BLaER1 (cell line): ENCODE measurements at regions not wholly inside any gene's neighbourhood (a gene's known extent, or its start where the extent isn't known, plus 50 kb on each side); places are given as distances from the start of the nearest gene placed in this dataset.

Source experiments
- H3K27ac ChIP-seq: shearing (Covaris generic); formaldehyde crosslinking; 2 replicates; pipeline ENCODE4 v1.8.1; 2022
- H3K27me3 ChIP-seq: shearing (Covaris generic); formaldehyde crosslinking; 2 replicates; pipeline ENCODE4 v1.8.1; 2022
- H3K36me3 ChIP-seq: shearing (Covaris generic); formaldehyde crosslinking; 2 replicates; pipeline ENCODE4 v1.8.1; 2022
- H3K4me1 ChIP-seq: shearing (Covaris generic); formaldehyde crosslinking; 2 replicates; pipeline ENCODE4 v1.8.1; 2022
- H3K4me2 ChIP-seq: shearing (Covaris generic); formaldehyde crosslinking; 2 replicates; pipeline ENCODE4 v1.8.1; 2022
- H3K4me3 ChIP-seq: shearing (Covaris generic); formaldehyde crosslinking; 2 replicates; pipeline ENCODE4 v1.8.1; 2022
- H3K9ac ChIP-seq: shearing (Covaris generic); formaldehyde crosslinking; 2 replicates; pipeline ENCODE4 v1.8.1; 2022
- H3K9me3 ChIP-seq: shearing (Covaris generic); formaldehyde crosslinking; 2 replicates; pipeline ENCODE4 v1.8.1; 2022
- H4K20me1 ChIP-seq: shearing (Covaris generic); formaldehyde crosslinking; 2 replicates; pipeline ENCODE4 v1.8.1; 2022
- Cebpa-rat ChIP-seq: shearing (Covaris generic); IDR thresholded peaks from 2 replicates; pipeline ENCODE4 v1.8.1; 2022

GRCh38 chr11:80782135-80782885, 1341.5 kb upstream of the TENM4 start:
- Histone ChIP-seq H3K9me3 (no peaks in the 10 kb centered on the region), H3K27me3 (no peaks in the 10 kb centered on the region), H4K20me1 (no peaks in the 10 kb centered on the region), H3K4me3 (no peak overlapping the region), H3K4me2 (no peak overlapping the region), H3K9ac (no peak overlapping the region), H3K36me3 (no peaks in the 10 kb centered on the region), H3K27ac (no peak overlapping the region), H3K4me1 (no peaks in the 10 kb centered on the region)
- no peak for TF ChIP-seq Cebpa-rat

DNA sequence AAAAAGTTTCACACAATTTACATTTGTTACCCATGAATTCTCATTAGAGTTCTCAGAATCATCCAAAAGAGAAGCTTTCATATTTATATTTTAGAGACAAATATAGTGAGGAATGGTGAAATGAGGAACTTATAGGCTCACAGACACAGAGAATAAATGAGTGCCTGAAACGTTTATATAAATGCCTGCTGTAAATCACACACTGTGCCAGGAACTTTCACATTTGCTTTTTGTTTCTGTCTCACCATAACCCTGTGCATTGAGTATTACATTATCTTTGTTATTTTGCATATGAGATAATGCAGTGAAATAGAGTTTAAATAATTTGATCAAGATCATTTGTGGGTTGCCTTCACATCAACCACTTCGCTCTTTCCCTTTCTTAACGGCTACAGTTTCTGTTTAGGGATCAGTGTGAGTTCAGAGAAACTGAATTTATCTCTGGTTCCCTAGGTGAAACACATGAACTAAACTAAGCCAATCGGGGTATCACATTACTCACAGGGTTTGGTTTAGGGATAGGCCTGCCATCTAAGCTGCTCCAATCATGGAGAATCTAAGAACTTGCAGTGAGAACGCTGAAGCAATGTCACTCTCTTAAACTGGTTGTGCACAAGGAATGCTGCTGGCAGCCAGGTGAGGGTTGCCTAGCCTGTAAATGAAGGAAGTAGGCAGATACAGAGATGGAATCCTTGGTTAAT, 1339.2 kb upstream of the TENM4 start:
- H3K27me3 ChIP-seq, result no peaks in the 10 kb centered on the region
- H3K4me3 ChIP-seq, result no peak overlapping the region
- no peak for TF ChIP-seq Cebpa-rat
- no peak overlapping the region for H3K4me2 ChIP-seq
- H3K36me3 ChIP-seq, result no peaks in the 10 kb centered on the region
- no peaks in the 10 kb centered on the region for H3K9me3 ChIP-seq
- H3K4me1 ChIP-seq, result no peaks in the 10 kb centered on the region
- no peaks in the 10 kb centered on the region for H4K20me1 ChIP-seq
- no peak overlapping the region for H3K27ac ChIP-seq
- H3K9ac ChIP-seq, result no peak overlapping the region

DNA sequence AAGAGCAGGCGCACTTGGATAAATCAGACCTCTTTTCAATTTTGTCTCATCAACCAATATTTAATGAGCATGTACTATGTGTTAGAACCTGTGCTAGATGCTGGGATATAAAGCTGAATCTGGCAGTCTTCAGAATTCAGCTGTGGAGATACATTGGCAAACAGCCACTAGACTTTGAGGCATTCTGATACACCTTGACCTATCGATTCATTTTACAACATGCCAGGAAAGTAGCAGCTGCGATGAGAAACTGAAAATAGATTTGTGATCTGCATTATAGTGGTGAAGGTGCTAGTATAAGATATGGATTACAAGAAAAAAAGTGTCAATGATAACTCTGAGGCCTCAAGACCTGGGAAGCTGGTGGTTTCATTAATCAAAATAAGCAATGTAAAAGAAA, 1338.1 kb upstream of the TENM4 start:
- no peak overlapping the region for H3K4me2 ChIP-seq
- no peak overlapping the region for H3K27ac ChIP-seq
- no peak overlapping the region for H3K4me3 ChIP-seq
- TF ChIP-seq Cebpa-rat, result no peak
- no peaks in the 10 kb centered on the region for H3K4me1 ChIP-seq
- no peaks in the 10 kb centered on the region for H3K27me3 ChIP-seq
- H3K9ac ChIP-seq, result no peak overlapping the region
- no peaks in the 10 kb centered on the region for H4K20me1 ChIP-seq
- no peaks in the 10 kb centered on the region for H3K9me3 ChIP-seq
- no peaks in the 10 kb centered on the region for H3K36me3 ChIP-seq

DNA sequence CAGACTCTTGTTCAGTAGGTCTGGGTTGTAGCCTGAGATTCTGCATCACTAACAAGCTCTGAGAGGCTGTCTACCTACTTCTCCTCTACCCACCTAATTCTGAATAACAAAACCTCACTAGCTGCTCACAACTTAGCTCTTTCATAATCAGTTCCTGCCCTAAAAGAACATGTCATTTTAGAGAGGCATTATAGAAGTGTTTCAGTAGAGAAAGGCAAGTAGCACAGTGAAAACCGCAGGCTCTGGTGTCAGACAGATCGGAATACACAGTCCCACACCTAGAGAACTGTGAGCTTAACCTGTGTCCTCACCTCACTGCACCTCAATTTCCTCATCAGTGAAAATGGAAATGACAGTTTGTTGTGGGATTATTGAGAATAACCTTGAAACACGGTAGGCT, 1337.6 kb upstream of the TENM4 start:
- H3K36me3 ChIP-seq, result no peaks in the 10 kb centered on the region
- no peaks in the 10 kb centered on the region for H3K9me3 ChIP-seq
- H3K9ac ChIP-seq, result no peak overlapping the region
- no peak for TF ChIP-seq Cebpa-rat
- no peaks in the 10 kb centered on the region for H3K4me1 ChIP-seq
- H4K20me1 ChIP-seq, result no peaks in the 10 kb centered on the region
- H3K4me3 ChIP-seq, result no peak overlapping the region
- no peaks in the 10 kb centered on the region for H3K27me3 ChIP-seq
- H3K4me2 ChIP-seq, result no peak overlapping the region
- H3K27ac ChIP-seq, result no peak overlapping the region

DNA sequence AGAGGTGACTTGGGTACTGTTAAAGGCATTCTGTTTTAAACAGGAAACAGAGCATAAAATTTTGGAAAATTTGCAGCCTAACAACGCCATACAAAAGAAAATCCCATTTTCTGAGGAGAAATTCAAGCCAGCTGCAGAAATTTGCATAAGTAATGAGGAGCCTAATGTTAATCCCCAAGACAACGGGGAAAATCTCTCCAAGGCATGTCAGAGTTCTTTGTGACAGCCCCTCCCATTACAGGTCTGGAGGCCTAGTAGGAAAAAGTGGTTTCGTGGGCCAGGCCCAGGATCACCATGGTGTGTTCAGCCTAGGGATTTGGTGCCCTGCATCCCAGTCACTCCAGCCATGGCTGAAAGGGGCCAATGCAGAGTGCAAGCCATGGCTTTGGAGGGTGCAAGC, 1333.1 kb upstream of the TENM4 start:
- H3K27ac ChIP-seq, result no peak overlapping the region
- no peak overlapping the region for H3K4me3 ChIP-seq
- no peaks in the 10 kb centered on the region for H4K20me1 ChIP-seq
- H3K4me2 ChIP-seq, result no peak overlapping the region
- H3K36me3 ChIP-seq, result no peaks in the 10 kb centered on the region
- H3K9me3 ChIP-seq, result no peaks in the 10 kb centered on the region
- H3K27me3 ChIP-seq, result no peaks in the 10 kb centered on the region
- H3K9ac ChIP-seq, result no peak overlapping the region
- H3K4me1 ChIP-seq, result no peaks in the 10 kb centered on the region
- no peak for TF ChIP-seq Cebpa-rat

DNA sequence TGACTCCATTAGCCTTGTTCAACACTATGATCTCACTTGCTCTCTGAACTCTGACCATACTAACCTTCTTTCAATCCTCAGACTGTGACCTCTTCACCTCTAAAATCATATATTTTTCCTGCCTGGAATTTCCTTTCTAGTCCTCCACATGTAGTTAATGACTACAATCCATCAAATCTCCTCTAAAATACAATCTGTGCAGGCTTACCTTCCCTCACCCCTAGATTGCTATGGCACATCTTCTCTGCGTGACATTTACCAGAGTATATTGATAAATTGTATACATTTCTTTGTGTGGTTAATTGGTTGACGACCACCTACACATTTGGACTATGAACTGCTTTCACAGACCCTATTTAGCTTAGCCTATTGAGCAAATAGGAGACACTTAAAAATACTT, 1330.2 kb upstream of the TENM4 start:
- no peaks in the 10 kb centered on the region for H4K20me1 ChIP-seq
- no peak overlapping the region for H3K4me2 ChIP-seq
- no peak overlapping the region for H3K27ac ChIP-seq
- TF ChIP-seq Cebpa-rat, result no peak
- no peaks in the 10 kb centered on the region for H3K36me3 ChIP-seq
- no peaks in the 10 kb centered on the region for H3K9me3 ChIP-seq
- no peaks in the 10 kb centered on the region for H3K27me3 ChIP-seq
- H3K4me1 ChIP-seq, result no peaks in the 10 kb centered on the region
- no peak overlapping the region for H3K4me3 ChIP-seq
- H3K9ac ChIP-seq, result no peak overlapping the region

- no peak overlapping the region for H3K4me3 ChIP-seq
- no peak overlapping the region for H3K4me2 ChIP-seq
- H3K9ac ChIP-seq, result no peak overlapping the region
- H4K20me1 ChIP-seq, result no peaks in the 10 kb centered on the region
- H3K36me3 ChIP-seq, result no peaks in the 10 kb centered on the region
- no peak overlapping the region for H3K27ac ChIP-seq
- no peaks in the 10 kb centered on the region for H3K9me3 ChIP-seq
- no peaks in the 10 kb centered on the region for H3K27me3 ChIP-seq
- no peak for TF ChIP-seq Cebpa-rat
- H3K4me1 ChIP-seq, result no peaks in the 10 kb centered on the region
These were observed 1318.0 kb upstream of the TENM4 start for GRCh38 chr11:80758787-80759186.

GRCh38 chr11:80748207-80748925, 1307.5 kb upstream of the TENM4 start:
- Histone ChIP-seq H3K27ac (no peak overlapping the region), H3K9ac (no peak overlapping the region), H3K4me2 (no peak overlapping the region), H3K36me3 (no peaks in the 10 kb centered on the region), H4K20me1 (no peaks in the 10 kb centered on the region), H3K9me3 (peaks cover 3% of the 10 kb centered on the region), H3K4me1 (peaks cover 10% of the 10 kb centered on the region), H3K27me3 (no peaks in the 10 kb centered on the region), H3K4me3 (no peak overlapping the region)
- no peak for TF ChIP-seq Cebpa-rat

DNA sequence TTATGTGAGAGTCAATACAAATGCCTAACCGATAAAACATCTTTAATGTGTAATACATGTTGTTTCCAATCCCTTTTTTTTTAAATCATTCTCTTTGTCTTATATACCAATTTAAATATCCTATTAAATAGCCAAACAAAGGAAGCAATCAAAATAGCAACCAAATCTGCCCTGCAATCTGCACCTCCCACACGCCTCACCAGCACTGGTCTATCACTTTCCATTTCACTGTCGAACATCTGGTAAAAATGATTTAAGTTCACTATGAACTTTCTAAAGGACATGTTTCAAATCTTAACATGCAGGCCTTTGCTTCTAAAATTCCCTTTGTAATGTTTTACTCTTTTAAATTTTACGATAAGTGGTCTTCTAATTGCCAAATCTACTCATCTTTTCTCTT, 1305.5 kb upstream of the TENM4 start:
- no peak overlapping the region for H3K9ac ChIP-seq
- no peak for TF ChIP-seq Cebpa-rat
- H3K4me3 ChIP-seq, result no peak overlapping the region
- H3K36me3 ChIP-seq, result no peaks in the 10 kb centered on the region
- no peak overlapping the region for H3K4me2 ChIP-seq
- H3K27ac ChIP-seq, result no peak overlapping the region
- H3K9me3 ChIP-seq, result peaks cover 11% of the 10 kb centered on the region
- H3K27me3 ChIP-seq, result no peaks in the 10 kb centered on the region
- H3K4me1 ChIP-seq, result peaks cover 6% of the 10 kb centered on the region
- no peaks in the 10 kb centered on the region for H4K20me1 ChIP-seq

DNA sequence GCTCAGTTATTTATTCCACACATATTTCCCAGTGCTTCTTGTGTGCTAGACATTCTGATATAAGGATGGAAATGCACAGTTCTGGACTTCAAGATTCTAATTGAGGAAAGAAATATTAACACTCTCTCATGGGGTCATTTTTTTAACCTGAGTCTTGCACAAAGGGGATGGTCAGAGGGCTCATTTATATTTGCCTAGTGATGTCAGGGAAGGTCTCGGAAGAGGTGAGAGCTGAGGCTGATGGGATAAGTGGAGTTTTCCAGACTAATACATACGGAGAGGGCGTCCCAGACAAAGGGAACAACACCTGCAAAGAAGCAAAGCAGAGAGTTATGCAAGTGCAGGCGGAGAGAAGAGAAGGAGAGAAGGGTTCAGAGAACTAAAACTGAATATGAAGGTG, 1304.6 kb upstream of the TENM4 start:
- H3K27ac ChIP-seq, result no peak overlapping the region
- no peaks in the 10 kb centered on the region for H3K27me3 ChIP-seq
- TF ChIP-seq Cebpa-rat, result no peak
- H4K20me1 ChIP-seq, result no peaks in the 10 kb centered on the region
- H3K9ac ChIP-seq, result no peak overlapping the region
- no peaks in the 10 kb centered on the region for H3K36me3 ChIP-seq
- peaks cover 11% of the 10 kb centered on the region for H3K9me3 ChIP-seq
- H3K4me2 ChIP-seq, result no peak overlapping the region
- no peaks in the 10 kb centered on the region for H3K4me1 ChIP-seq
- H3K4me3 ChIP-seq, result no peak overlapping the region
